ENCODE measurements at regions not wholly inside any gene's neighbourhood (a gene's known extent, or its start where the extent isn't known, plus 50 kb on each side); places are given as distances from the start of the nearest gene placed in this dataset.

DNA sequence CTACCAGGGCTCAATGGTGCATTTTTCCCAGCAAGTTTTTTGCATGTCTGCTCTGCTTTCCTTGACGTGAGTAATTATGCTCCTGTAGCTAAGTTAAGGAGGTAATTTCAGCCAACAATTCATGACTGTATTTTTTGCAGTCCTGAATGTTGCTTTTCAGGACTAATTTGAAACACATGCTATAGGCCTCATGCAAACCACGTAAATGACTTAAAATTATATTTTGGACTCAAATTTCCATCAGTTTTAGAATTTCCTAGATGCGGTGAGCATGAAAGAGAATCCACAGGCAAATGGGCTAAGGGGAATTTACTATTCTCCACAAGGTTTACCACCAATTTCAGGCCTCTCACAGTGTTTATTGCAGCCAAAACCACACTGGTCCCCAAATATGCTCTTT lies 589.9 kb upstream of the LRRTM1 start:
- Mint-ChIP-seq H3K9me3 (ENCODE audit: low read depth) (peaks cover 18% of the 10 kb centered on the region), H3K27ac (no peak overlapping the region), H3K27me3 (no peaks in the 10 kb centered on the region), H3K4me1 (no peaks in the 10 kb centered on the region), H3K36me3 (no peaks in the 10 kb centered on the region), H3K4me3 (no peak overlapping the region)
- no peak for DNase-seq
- ATAC-seq = no peak
- CTCF ChIA-PET = no interaction called here

DNA sequence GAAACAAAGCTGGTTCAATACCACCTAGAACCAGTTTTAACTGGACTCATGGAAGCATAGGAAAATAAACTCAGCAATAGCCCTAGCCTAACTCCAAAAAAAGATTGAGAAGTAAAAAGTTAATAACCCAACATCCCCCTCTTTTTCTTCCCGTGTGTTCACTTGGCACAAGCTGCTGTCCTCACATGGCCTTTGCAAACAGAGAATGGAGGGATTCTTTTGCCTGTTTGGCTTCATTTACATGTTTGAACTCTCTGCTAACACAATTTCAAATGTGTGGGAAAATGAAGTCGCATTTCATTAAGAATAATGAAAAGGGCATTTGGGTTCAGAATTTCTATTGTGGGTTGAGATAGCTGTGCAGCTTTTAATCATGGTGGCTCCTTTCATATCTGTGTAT lies 589.2 kb upstream of the LRRTM1 start:
- DNase-seq (no peak), ATAC-seq (no peak)
- Mint-ChIP-seq H3K4me3 (no peak overlapping the region), H3K4me1 (no peaks in the 10 kb centered on the region), H3K27ac (no peak overlapping the region), H3K9me3 (ENCODE audit: low read depth) (peaks cover 18% of the 10 kb centered on the region), H3K27me3 (no peaks in the 10 kb centered on the region), H3K36me3 (no peaks in the 10 kb centered on the region)
- CTCF ChIA-PET = no interaction called here

DNA sequence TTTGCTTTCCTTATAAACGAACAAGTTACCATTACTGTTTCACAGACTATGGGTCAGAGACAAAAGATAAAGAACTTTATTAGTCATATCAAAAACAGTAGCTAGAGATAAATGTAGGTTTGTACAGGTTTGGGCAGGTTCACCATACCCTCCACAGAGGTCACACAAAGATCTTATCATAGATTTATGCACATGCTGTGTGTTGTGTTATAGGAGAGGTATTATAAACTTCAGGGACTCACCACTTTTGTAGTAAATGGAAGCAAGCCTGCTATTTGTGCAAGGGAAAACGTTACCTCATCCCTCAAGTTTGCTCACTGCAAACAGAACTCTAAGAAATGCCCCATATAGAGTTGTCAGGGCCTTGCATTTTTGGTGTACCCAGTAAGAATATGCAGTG lies 584.5 kb upstream of the LRRTM1 start:
- ATAC-seq (no peak), DNase-seq (no peak)
- Mint-ChIP-seq H3K36me3 (no peaks in the 10 kb centered on the region), H3K27ac (no peak overlapping the region), H3K9me3 (ENCODE audit: low read depth) (peaks cover 9% of the 10 kb centered on the region), H3K4me1 (no peaks in the 10 kb centered on the region), H3K27me3 (no peaks in the 10 kb centered on the region), H3K4me3 (no peak overlapping the region)
- CTCF ChIA-PET = no interaction called here

DNA sequence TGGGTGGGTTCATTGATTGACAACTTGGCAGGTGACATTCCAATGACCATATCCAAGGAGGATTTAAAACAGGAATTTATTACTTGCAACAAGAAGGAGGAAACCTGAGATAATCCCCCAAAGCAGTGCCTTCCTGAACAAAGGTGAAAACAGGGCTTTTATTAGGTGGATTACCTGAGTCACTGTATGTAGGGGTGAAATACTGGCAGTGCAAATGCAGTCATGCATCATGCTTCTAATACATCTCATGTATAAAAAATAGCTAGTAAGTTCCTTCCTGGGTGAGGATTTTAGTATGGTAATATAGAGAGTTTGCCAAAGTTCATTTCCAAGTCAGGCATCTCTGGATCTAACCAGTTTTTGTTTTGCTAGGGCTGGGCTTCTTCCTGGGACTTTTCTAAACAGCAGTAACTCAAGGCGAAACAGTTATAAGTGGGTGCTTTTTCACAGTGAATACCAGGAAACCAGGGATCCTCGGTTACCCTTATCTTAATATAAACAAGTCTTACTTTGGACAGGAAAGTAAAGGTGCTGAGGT lies 583.4 kb upstream of the LRRTM1 start:
- Mint-ChIP-seq H3K27ac (no peak overlapping the region), H3K9me3 (ENCODE audit: low read depth) (peaks cover 10% of the 10 kb centered on the region), H3K4me3 (no peak overlapping the region), H3K36me3 (no peaks in the 10 kb centered on the region), H3K27me3 (no peaks in the 10 kb centered on the region), H3K4me1 (no peaks in the 10 kb centered on the region)
- no peak for ATAC-seq
- CTCF ChIA-PET = no interaction called here
- DNase-seq = no peak

DNA sequence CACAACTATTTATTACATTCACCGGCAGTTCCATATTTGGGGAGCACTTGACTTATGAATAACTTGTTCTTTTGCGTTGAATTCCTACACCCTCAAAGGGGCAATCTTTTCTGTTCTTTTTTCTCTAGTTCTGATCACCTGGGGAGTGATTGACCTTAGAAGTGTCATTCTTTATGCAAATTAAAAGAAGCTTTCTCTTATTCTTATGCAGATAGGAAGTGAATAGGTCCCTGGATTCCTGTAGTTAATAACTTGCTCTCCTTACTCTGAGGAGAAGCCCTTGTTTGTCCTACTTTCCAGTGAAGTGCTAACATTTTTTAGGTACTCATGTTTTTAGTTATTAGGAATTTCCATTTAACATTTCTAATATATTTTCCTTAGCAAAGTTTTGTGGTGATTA lies 569.8 kb upstream of the LRRTM1 start:
- H3K4me1 Mint-ChIP-seq = no peaks in the 10 kb centered on the region
- H3K27ac Mint-ChIP-seq = no peak overlapping the region
- no peaks in the 10 kb centered on the region for H3K9me3 Mint-ChIP-seq (ENCODE audit: low read depth)
- CTCF ChIA-PET = no interaction called here
- no peak for DNase-seq
- H3K36me3 Mint-ChIP-seq = no peaks in the 10 kb centered on the region
- ATAC-seq = no peak
- no peak overlapping the region for H3K4me3 Mint-ChIP-seq
- H3K27me3 Mint-ChIP-seq = no peaks in the 10 kb centered on the region

DNA sequence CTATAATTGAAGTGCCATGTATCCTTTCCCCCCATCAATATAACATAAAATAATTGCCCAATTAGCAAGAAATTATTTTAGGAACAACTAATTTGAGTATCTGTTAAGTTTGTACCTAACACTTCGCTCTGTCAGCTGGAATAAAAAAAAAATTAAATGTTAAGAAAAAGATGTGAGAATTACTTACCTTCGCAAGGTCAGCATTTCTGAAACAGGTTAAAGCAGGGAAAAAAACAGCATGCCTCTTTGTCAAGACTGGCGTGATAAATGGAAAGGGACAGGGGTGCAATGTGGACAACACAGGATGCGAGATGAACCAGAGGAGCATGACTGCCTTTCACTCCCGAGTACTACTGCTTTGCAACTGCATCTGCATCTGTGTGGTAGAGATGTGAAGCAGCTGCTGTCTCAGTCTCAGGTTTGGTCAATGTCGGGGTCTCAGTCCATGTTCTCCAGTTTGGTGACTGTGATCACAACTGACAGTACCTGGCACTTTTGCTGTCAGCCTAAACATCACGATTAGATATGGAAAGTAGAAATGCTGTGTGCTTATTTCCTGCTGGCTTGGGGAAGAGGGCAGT lies 565.4 kb upstream of the LRRTM1 start:
- no peak for DNase-seq
- no peak for ATAC-seq
- peaks cover 11% of the 10 kb centered on the region for H3K9me3 Mint-ChIP-seq (ENCODE audit: low read depth)
- CTCF ChIA-PET = no interaction called here
- H3K27me3 Mint-ChIP-seq = no peaks in the 10 kb centered on the region
- H3K27ac Mint-ChIP-seq = no peak overlapping the region
- H3K36me3 Mint-ChIP-seq = no peaks in the 10 kb centered on the region
- no peaks in the 10 kb centered on the region for H3K4me1 Mint-ChIP-seq
- no peak overlapping the region for H3K4me3 Mint-ChIP-seq

DNA sequence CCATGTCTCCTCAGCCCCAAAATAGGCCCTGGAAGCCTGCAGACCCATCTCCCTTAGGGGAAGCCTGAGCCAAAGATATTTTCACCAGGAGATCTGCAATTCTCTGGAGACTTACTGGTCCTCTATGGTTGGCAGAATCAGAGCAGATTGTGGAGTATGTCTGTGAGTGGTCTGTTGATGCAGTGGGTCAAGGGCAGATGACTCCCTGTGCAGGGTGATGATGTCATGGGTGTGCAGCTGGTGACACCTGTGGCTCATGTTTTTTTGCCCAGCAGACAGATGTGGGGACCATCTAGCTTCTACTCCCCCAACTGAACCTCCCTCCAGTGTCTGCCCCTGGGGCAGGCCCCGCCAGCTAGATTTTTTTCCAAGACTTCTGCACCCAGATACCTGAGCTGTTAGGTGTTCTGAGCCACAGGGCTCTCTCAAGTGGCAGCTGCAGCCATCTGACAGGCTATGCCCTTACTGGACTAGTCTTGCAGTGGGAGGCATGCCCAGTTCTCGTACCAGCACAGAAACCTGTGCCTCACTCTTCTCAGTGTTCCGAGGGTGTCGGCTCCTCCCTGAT lies 558.7 kb upstream of the LRRTM1 start:
- DNase-seq (no peak), ATAC-seq (no peak)
- H3K27me3 Mint-ChIP-seq = no peaks in the 10 kb centered on the region
- CTCF ChIA-PET = no interaction called here
- no peaks in the 10 kb centered on the region for H3K36me3 Mint-ChIP-seq
- H3K4me3 Mint-ChIP-seq = no peak overlapping the region
- H3K4me1 Mint-ChIP-seq = no peaks in the 10 kb centered on the region
- no peak overlapping the region for H3K27ac Mint-ChIP-seq
- H3K9me3 Mint-ChIP-seq (ENCODE audit: low read depth) = peaks cover 16% of the 10 kb centered on the region

DNA sequence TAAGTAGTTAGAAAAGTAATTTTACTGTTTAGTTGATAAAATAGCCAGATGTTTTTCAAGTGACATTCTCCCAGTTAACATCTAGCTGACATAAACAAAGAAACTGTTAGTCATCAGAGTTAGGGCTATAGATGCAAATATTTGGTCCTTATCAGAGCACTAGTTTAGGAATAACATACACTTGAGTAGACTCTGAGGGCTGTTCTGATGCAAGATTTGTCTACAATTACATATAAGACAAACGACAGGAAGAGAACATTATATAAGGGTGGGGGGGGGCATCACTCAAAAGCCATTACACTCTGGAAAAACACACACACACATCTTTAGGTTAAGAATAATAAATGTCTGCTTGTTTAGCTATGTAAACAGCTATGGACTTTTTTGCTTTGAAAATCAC lies 554.4 kb upstream of the LRRTM1 start:
- Mint-ChIP-seq H3K4me3 (no peak overlapping the region), H3K27ac (no peak overlapping the region), H3K36me3 (no peaks in the 10 kb centered on the region), H3K9me3 (ENCODE audit: low read depth) (peaks cover 7% of the 10 kb centered on the region), H3K27me3 (no peaks in the 10 kb centered on the region), H3K4me1 (no peaks in the 10 kb centered on the region)
- DNase-seq (no peak), ATAC-seq (no peak)
- CTCF ChIA-PET = no interaction called here

DNA sequence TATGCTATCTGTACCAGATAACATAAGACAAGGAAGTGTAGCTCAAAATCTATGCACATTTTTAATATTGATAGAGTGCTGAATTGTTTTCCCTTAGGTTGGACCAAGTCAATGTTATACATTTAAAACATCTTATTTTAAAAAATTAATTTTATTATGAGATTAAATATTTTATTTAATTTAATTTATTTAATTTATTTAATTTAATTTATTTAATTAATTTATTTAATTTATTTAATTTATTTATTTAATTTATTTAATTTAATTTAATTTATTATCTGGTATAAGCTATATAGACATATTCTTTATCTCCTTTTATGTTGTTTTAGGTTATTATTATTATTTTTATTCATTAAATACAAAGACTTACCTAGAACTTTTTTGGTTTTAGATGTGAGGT lies 551.7 kb upstream of the LRRTM1 start:
- no peaks in the 10 kb centered on the region for H3K27me3 Mint-ChIP-seq
- H3K4me3 Mint-ChIP-seq = no peak overlapping the region
- CTCF ChIA-PET = no interaction called here
- H3K4me1 Mint-ChIP-seq = no peaks in the 10 kb centered on the region
- no peak for ATAC-seq
- peaks cover 12% of the 10 kb centered on the region for H3K9me3 Mint-ChIP-seq (ENCODE audit: low read depth)
- no peak overlapping the region for H3K27ac Mint-ChIP-seq
- no peaks in the 10 kb centered on the region for H3K36me3 Mint-ChIP-seq
- no peak for DNase-seq

DNA sequence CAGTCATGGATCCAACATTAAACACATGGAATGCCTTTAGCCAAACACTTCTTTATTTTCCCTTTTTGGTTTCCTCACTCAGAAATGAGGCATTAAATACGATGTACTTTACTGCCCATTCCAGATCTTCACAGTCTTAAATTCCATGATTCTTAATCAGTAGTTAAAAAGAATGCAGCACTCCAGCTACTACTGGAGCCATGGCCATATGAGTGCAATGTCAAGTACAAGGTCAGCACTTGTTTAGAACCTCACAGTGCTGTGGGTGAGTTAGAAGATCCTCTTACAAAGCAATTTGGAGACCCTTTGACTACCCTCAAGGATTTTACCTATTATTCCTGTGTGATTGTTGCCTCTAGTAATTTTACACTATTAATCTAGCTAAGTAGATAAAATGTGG lies 550.3 kb upstream of the LRRTM1 start:
- Mint-ChIP-seq H3K4me1 (no peaks in the 10 kb centered on the region), H3K9me3 (ENCODE audit: low read depth) (peaks cover 14% of the 10 kb centered on the region), H3K27ac (no peak overlapping the region), H3K4me3 (no peak overlapping the region), H3K27me3 (no peaks in the 10 kb centered on the region), H3K36me3 (no peaks in the 10 kb centered on the region)
- CTCF ChIA-PET = no interaction called here
- no peak for ATAC-seq
- DNase-seq = no peak

DNA sequence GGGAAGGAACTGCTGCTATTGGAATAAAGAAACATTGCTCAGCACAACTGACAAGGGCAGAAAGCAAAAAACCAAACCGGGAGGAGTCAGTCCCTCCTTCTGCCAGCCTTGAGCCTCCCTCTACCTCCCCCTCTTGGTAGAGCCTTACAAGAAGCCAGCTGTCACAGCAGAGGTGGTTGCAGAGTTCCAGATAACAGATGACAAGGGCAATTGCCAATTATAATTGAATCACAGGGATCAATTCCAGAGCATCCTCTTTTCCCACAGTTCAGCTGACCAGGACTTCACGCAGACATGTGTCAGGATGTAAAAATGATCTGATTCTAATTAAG lies 548.2 kb upstream of the LRRTM1 start:
- Mint-ChIP-seq H3K4me1 (no peaks in the 10 kb centered on the region), H3K27me3 (no peaks in the 10 kb centered on the region), H3K9me3 (ENCODE audit: low read depth) (peaks cover 10% of the 10 kb centered on the region), H3K4me3 (no peak overlapping the region), H3K36me3 (no peaks in the 10 kb centered on the region), H3K27ac (no peak overlapping the region)
- ATAC-seq (no peak), DNase-seq (no peak)
- CTCF ChIA-PET = no interaction called here

DNA sequence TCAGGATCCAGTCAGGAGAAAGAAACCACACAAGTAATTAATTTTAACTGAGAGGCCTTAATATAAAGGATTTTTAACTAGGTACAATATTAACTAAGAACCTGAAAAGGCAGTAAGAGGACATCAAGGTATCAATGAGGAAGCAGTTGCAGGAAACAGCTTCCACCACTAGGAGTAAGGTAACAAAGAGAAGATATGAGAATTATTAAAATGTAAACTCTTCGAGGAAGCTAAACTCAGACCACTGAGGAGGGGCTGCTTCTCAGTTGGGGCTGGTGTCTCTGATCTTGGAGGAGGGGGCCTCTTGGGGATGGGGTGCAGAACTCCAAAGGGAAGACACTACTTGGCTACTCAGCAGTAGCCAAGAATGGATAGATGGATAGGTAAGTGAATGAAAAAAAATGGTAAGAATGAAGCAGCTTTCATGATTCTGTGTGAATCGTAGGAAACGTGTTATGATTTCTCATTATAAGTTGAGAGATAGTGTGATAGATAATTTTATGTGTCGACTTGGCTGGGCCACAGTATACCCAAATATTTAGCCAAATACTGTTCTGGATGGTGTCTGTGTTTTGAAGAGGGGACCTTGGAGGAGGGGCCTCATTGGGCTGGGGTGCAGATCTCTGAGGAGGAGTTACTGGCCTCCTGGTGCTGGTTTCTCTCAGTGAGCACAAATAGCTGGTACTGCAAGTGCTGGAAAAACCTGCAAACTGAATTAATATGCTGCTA lies 547.7 kb upstream of the LRRTM1 start:
- H3K4me1 Mint-ChIP-seq = no peaks in the 10 kb centered on the region
- ATAC-seq (no peak), DNase-seq (no peak)
- no peak overlapping the region for H3K4me3 Mint-ChIP-seq
- no peak overlapping the region for H3K27ac Mint-ChIP-seq
- H3K36me3 Mint-ChIP-seq = no peaks in the 10 kb centered on the region
- H3K27me3 Mint-ChIP-seq = no peaks in the 10 kb centered on the region
- peaks cover 9% of the 10 kb centered on the region for H3K9me3 Mint-ChIP-seq (ENCODE audit: low read depth)
- CTCF ChIA-PET = no interaction called here

DNA sequence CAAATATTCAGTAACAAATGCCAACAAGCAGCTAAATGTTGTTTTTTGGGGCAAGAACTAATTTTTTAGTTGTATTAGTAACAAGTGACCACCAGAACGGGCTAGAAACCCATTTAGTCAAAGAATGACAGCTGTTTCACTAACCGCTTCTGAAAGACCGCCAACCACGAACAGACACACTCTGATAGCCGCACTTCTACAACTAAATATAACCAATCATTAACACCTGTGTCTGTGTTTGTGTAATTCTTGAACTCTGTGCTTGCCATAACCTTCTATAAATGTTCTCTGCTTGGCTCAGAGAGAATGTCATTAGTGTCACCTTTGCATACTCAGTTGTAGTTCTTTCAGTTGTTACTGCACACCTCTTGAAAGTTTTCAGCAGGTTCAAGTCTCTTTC lies 526.3 kb upstream of the LRRTM1 start:
- CTCF ChIA-PET = no interaction called here
- Mint-ChIP-seq H3K27ac (no peak overlapping the region), H3K27me3 (no peaks in the 10 kb centered on the region), H3K4me3 (no peak overlapping the region), H3K4me1 (no peaks in the 10 kb centered on the region), H3K36me3 (no peaks in the 10 kb centered on the region), H3K9me3 (ENCODE audit: low read depth) (peaks cover 4% of the 10 kb centered on the region)
- ATAC-seq (no peak), DNase-seq (no peak)

DNA sequence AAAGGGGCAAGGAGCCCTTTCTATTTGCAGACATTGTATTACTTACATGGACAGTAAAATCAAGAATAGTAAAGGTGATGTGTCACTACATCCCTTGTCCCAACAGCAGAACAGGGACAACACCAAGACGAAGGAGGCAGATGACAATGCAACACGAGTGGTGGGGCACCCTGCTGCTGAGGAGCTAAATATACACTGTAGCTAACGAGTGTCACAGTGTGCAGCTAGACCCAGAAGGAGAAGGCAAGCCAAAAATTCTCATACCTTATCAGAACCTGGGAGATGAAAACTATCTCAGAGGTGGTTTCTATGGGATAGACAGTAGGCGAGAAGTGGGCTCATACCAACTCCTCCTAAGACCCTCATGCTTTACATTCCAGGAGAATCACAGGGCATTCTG lies 518.4 kb upstream of the LRRTM1 start:
- CTCF ChIA-PET = no interaction called here
- no peaks in the 10 kb centered on the region for H3K4me1 Mint-ChIP-seq
- H3K4me3 Mint-ChIP-seq = no peak overlapping the region
- H3K27ac Mint-ChIP-seq = no peak overlapping the region
- H3K9me3 Mint-ChIP-seq (ENCODE audit: low read depth) = peaks cover 7% of the 10 kb centered on the region
- H3K36me3 Mint-ChIP-seq = no peaks in the 10 kb centered on the region
- no peaks in the 10 kb centered on the region for H3K27me3 Mint-ChIP-seq
- DNase-seq (no peak), ATAC-seq (no peak)

All from activated CD8-positive, alpha-beta memory T cell treated with anti-CD3 and anti-CD28 coated beads, Interleukin-2, amount 10 ng/mL, durations not matched to agents 7 days and 5 days (primary cell).